ENCODE measurements at regions not wholly inside any gene's neighbourhood (a gene's known extent, or its start where the extent isn't known, plus 50 kb on each side); places are given as distances from the start of the nearest gene placed in this dataset.

GRCh38 chrX:99719140-99719539, 690.9 kb downstream of the PCDH19 start:
- DNase-seq: no peak

DNA sequence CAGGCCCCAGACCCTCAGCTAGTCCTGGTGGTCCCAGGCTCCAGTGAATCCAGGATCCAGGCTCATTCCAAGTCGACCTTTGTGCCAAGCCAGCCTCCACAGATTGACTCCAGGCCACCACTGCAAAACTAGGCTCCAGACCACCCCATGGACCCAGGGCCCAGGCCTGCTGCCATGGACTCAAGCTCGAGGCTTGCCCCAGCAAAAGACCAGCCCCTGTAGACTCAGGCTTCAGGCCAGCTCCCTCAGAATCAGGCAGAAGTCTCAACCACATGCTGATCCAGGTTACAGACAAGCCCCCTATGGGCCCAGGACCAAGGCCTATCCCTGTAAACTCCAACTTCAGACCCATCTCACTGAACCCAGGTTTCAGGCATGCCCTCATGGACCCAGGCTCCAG, 692.4 kb downstream of the PCDH19 start:
- no peak for DNase-seq

- no peak for DNase-seq
These were observed 704.4 kb downstream of the PCDH19 start for GRCh38 chrX:99705701-99706100.

GRCh38 chrX:99703473-99703872, 706.6 kb downstream of the PCDH19 start:
- DNase-seq: no peak

GRCh38 chrX:99698451-99698850, 711.6 kb downstream of the PCDH19 start:
- DNase-seq: no peak

GRCh38 chrX:99663136-99663535, 746.9 kb downstream of the PCDH19 start:
- no peak for DNase-seq

- DNase-seq: no peak
These were observed 755.9 kb downstream of the PCDH19 start for GRCh38 chrX:99654188-99654587.

DNA sequence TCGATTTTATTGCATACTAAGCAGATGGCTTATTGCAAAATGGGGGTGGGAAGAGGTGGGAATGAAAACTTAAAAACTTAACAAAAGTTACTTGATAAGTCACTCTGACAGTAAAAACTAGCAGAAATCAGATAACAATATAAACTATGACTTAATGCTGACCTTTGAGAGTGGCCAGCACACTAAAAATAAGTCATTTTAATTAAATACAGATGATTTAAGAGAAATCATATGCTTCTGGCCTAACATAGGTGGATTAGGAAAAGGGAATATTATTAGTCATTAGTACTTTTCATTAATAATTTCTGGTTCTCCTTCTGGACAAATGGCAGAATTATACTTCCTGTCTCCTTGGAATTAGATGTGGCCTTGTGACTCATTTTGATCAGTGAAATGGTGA, 756.7 kb downstream of the PCDH19 start:
- DNase-seq: no peak

GRCh38 chrX:99613041-99613440, 797.0 kb downstream of the PCDH19 start:
- no peak for DNase-seq

GRCh38 chrX:99603091-99603814, 806.8 kb downstream of the PCDH19 start:
- no peak for DNase-seq

DNA sequence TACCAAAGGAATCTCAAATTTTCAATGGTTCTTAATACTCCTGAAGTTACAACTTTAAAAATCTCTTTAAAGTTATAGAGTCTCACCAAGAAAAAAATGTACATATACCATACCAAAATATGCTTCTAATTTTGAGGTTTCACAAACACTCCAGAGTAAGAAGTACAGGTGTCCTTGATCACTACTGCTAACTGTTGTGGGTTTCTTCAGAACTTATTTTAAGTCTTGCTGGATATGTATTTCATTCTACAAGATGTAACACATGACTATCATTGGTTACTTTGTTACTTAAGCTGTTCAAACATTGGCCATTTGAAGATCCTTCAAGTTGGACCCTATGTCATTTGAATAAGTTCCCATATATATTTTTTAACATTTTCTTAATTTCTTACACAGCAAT, 808.0 kb downstream of the PCDH19 start:
- DNase-seq: no peak

- DNase-seq: peak in 7 of 58 donors; percentile 0 to 13 (median 0)
These were observed 821.1 kb downstream of the PCDH19 start for GRCh38 chrX:99588936-99589335.

DNA sequence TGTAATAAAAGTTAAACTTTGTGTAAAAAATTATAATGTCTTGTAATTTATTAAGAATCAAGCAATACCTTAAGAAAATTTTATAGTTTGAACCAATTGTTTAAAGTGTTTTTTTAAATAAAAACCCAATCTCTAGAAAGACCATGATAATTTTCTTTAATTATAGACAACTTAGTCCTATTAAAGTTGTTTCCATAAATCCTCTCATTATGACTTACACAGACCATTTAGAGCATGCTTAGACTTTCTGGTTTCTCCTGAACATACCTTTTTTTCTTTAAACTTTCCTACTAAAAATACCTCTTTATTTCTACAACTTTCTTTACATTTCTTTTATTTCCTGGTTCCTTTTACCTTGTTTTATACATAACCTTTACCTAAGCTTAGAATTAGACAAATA, 837.4 kb downstream of the PCDH19 start:
- no peak for DNase-seq

GRCh38 chrX:99549381-99549780, 860.7 kb downstream of the PCDH19 start:
- no peak for DNase-seq

- DNase-seq: no peak
These were observed 887.6 kb downstream of the PCDH19 start for GRCh38 chrX:99522450-99522849.

- DNase-seq: no peak
These were observed 902.3 kb downstream of the PCDH19 start for GRCh38 chrX:99507768-99508167.

DNA sequence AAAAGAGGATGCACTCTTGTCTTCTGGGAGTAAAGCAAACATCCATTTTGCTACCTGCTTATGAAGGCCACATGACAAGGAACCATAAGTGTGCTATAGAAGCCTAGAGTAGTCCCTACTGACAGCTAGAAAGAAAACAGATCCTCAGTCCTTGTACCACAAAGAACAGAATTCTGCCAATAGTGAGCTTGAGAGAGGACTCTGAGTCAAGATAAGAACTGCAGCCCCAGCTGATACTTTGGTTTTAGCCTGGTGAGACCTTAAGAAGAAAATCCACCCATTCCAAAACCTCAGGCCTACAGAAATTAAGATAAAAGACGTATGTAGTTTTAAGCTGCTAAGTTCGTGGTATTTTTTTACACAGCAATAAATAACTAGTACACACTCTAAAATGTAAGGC, 914.6 kb downstream of the PCDH19 start:
- DNase-seq: no peak

DNA sequence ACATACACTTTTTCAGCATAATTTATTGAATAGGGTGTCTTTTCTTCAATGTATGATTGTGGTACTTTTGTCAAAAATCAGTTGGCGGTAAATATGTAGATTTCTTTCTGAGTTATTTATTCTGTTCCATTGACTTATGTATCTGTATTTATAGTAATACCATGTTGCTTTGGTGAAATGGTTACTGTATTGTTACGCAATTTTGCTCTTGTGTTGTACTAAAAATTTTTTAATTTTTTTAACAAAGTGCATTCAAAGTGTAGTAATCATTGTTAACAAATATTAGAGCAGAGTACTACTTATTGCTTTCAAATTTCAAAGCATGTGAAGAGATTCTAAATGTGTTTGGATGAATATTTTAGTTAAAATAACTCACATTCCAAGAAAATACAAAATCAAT, 915.4 kb downstream of the PCDH19 start:
- no peak for DNase-seq

GRCh38 chrX:99480728-99481127, 929.3 kb downstream of the PCDH19 start:
- no peak for DNase-seq

- DNase-seq: no peak
These were observed 940.6 kb downstream of the PCDH19 start for GRCh38 chrX:99469439-99469838.

- DNase-seq: no peak
These were observed 941.1 kb downstream of the PCDH19 start for GRCh38 chrX:99468993-99469392.

- no peak for DNase-seq
These were observed 948.9 kb downstream of the PCDH19 start for GRCh38 chrX:99461223-99461622.

DNA sequence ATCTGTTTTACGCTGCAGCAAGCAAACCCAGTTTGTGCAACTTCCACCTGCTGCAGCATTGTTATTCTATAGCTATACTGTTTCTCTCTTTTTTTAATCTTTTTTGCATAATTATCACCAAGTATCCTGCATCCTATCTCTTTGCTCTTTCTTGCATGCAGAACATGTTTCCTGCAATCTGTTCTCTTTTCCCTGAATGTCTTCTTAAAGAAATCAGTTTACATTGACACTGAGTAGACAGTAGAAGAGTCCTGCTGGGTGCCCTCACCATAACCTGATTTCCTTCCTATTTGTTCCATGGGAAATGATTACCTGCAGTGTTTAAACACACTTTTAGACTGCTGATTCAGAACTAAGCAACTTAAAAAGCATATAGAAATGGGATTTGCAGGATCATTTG, 964.7 kb downstream of the PCDH19 start:
- no peak for DNase-seq

DNA sequence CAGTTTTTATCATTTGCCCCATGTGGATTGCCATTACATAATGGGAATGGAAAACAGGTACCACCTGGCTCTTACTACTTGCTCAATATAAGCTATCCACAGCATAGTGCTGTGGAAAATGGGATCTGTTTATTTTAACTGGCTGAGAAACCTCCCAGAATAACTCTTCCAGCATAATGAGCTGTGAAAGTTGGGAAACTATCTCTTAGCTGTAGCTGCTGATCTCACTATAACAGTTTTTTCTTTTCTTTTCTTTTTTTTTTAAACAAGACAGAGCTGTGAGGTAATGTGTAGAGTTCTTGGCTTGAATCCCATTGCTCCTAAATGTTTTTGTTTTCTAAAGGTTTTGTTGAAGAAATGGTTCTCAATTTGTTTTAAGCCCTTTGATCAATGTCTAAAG, 988.3 kb downstream of the PCDH19 start:
- no peak for DNase-seq

Data from anterior cingulate cortex (tissue), 58 donors.